ENCODE measurements at regions not wholly inside any gene's neighbourhood (a gene's known extent, or its start where the extent isn't known, plus 50 kb on each side); places are given as distances from the start of the nearest gene placed in this dataset.

- peak; percentile 14 for DNase-seq (ENCODE audit: low spot score)
- no TSS peak for BruUV-seq (replicated peaks)
Measured at GRCh38 chr4:179097741-179098140, 1655.5 kb upstream of the AGA start.

GRCh38 chr4:179110356-179110755 lies 1668.1 kb upstream of the AGA start:
- ChIA-PET CTCF (no interaction called here), POLR2A (ENCODE audit: low non-redundant PET) (no interaction called here)
- intact Hi-C loops (cut with micrococcal nuclease; ENCODE audit: unreplicated experiment), result no loop called here
- BruUV-seq (replicated peaks), result no TSS peak
- no peaks in the 10 kb centered on the region for H3K9me3 ChIP-seq (ENCODE audit: low read depth, low read length, poor library complexity, severe bottlenecking)
- H3K4me1 ChIP-seq (ENCODE audit: insufficient read depth, low read length, poor library complexity, severe bottlenecking), result no peaks in the 10 kb centered on the region
- no peaks in the 10 kb centered on the region for H3K36me3 ChIP-seq (ENCODE audit: insufficient read depth, low read length, poor library complexity, severe bottlenecking)
- no peak for TF ChIP-seq EZH2 (IDR thresholded peaks at IDR 0.05; ENCODE audit: borderline replicate concordance, low read depth, low read length, poor library complexity, severe bottlenecking)
- TF ChIP-seq CTCF (conservative IDR thresholded peaks at IDR 0.05; ENCODE audit: low read depth, low read length), result no peak
- DNase-seq (ENCODE audit: low spot score), result peak; percentile 2
- no peaks in the 10 kb centered on the region for H3K27me3 ChIP-seq (replicated peaks; ENCODE audit: insufficient read depth, low read depth, low read length, poor library complexity)
- no peak overlapping the region for H3K27ac ChIP-seq (ENCODE audit: low read depth, low read length, poor library complexity, severe bottlenecking)
- H3K4me3 ChIP-seq (ENCODE audit: low read depth, low read length, poor library complexity, severe bottlenecking), result no peak overlapping the region

More at GRCh38 chr4:179097741-179098140, 1655.5 kb upstream of the AGA start:
- H3K36me3 ChIP-seq (ENCODE audit: insufficient read depth, low read length, poor library complexity, severe bottlenecking), result no peaks in the 10 kb centered on the region
- H3K27me3 ChIP-seq (replicated peaks; ENCODE audit: insufficient read depth, low read depth, low read length, poor library complexity), result no peaks in the 10 kb centered on the region
- TF ChIP-seq EZH2 (IDR thresholded peaks at IDR 0.05; ENCODE audit: borderline replicate concordance, low read depth, low read length, poor library complexity, severe bottlenecking) (no peak), CTCF (conservative IDR thresholded peaks at IDR 0.05; ENCODE audit: low read depth, low read length) (no peak)
- H3K4me1 ChIP-seq (ENCODE audit: insufficient read depth, low read length, poor library complexity, severe bottlenecking), result no peaks in the 10 kb centered on the region
- no peaks in the 10 kb centered on the region for H3K9me3 ChIP-seq (ENCODE audit: low read depth, low read length, poor library complexity, severe bottlenecking)
- CTCF ChIA-PET, result no interaction called here
- H3K27ac ChIP-seq (ENCODE audit: low read depth, low read length, poor library complexity, severe bottlenecking), result no peak overlapping the region
- intact Hi-C loops (cut with micrococcal nuclease; ENCODE audit: unreplicated experiment), result no loop called here
- no peak overlapping the region for H3K4me3 ChIP-seq (ENCODE audit: low read depth, low read length, poor library complexity, severe bottlenecking)
- POLR2A ChIA-PET (ENCODE audit: low non-redundant PET), result no interaction called here

- Histone ChIP-seq H3K27me3 (replicated peaks; ENCODE audit: insufficient read depth, low read depth, low read length, poor library complexity) (no peaks in the 10 kb centered on the region), H3K4me3 (ENCODE audit: low read depth, low read length, poor library complexity, severe bottlenecking) (no peak overlapping the region), H3K4me1 (ENCODE audit: insufficient read depth, low read length, poor library complexity, severe bottlenecking) (no peaks in the 10 kb centered on the region), H3K36me3 (ENCODE audit: insufficient read depth, low read length, poor library complexity, severe bottlenecking) (no peaks in the 10 kb centered on the region), H3K27ac (ENCODE audit: low read depth, low read length, poor library complexity, severe bottlenecking) (no peak overlapping the region), H3K9me3 (ENCODE audit: low read depth, low read length, poor library complexity, severe bottlenecking) (no peaks in the 10 kb centered on the region)
- CTCF ChIA-PET, result no interaction called here
- TF ChIP-seq EZH2 (IDR thresholded peaks at IDR 0.05; ENCODE audit: borderline replicate concordance, low read depth, low read length, poor library complexity, severe bottlenecking) (no peak), CTCF (conservative IDR thresholded peaks at IDR 0.05; ENCODE audit: low read depth, low read length) (no peak)
- intact Hi-C loops (cut with micrococcal nuclease; ENCODE audit: unreplicated experiment), result no loop called here
- BruUV-seq (replicated peaks), result no TSS peak
- no peak for DNase-seq (ENCODE audit: low spot score)
- POLR2A ChIA-PET (ENCODE audit: low non-redundant PET), result no interaction called here
Measured at GRCh38 chr4:179110816-179111215, 1668.6 kb upstream of the AGA start.
